Muscle layer of colon (tissue), 2 donors: ENCODE measurements at regions not wholly inside any gene's neighbourhood (a gene's known extent, or its start where the extent isn't known, plus 50 kb on each side); places are given as distances from the start of the nearest gene placed in this dataset.

Experiments
- H3K27ac ChIP-seq: one replicate; pipeline ENCODE4 v1.7.0; 2013; ENCODE audit warnings: low read depth, mild to moderate bottlenecking, low read length, moderate library complexity
- H3K27me3 ChIP-seq, 2 donors: one replicate each; pipeline ENCODE4 v1.7.0; 2013; ENCODE audit warnings: low read length in 2 of 2, mild to moderate bottlenecking in 2 of 2; ENCODE audit not compliant: insufficient read depth in 2 of 2, control insufficient read depth in 1 of 2
- H3K36me3 ChIP-seq: one replicate; pipeline ENCODE4 v1.7.0; 2013; ENCODE audit warnings: mild to moderate bottlenecking, low read length; ENCODE audit not compliant: insufficient read depth
- H3K4me1 ChIP-seq: one replicate; pipeline ENCODE4 v1.7.0; 2013; ENCODE audit warnings: mild to moderate bottlenecking, low read length; ENCODE audit not compliant: insufficient read depth
- H3K4me3 ChIP-seq, 2 donors: one replicate each; pipeline ENCODE4 v1.7.0; 2013; ENCODE audit warnings: low read length in 2 of 2, low read depth in 1 of 2, mild to moderate bottlenecking in 1 of 2, moderate library complexity in 1 of 2
- H3K9ac ChIP-seq: one replicate; pipeline ENCODE4 v1.7.0; 2013; ENCODE audit warnings: low read length
- H3K9me3 ChIP-seq: one replicate; pipeline ENCODE4 v1.7.0; 2013; ENCODE audit warnings: mild to moderate bottlenecking, low read length
- donor health status: abdominal sarcoma.
- donor health status: Adenocarcinoma of cecum.

GRCh38 chr3:105014631-105015030 is 352.1 kb upstream of the ALCAM start:
- no peaks in the 10 kb centered on the region for H3K4me1 ChIP-seq
- no peak overlapping the region for H3K4me3 ChIP-seq
- H3K27me3 ChIP-seq = no peaks in the 10 kb centered on the region
- H3K27ac ChIP-seq = no peak overlapping the region
- no peaks in the 10 kb centered on the region for H3K36me3 ChIP-seq
- no peak overlapping the region for H3K9ac ChIP-seq
- H3K9me3 ChIP-seq = no peaks in the 10 kb centered on the region

GRCh38 chr3:105022813-105023212 is 343.9 kb upstream of the ALCAM start:
- Histone ChIP-seq H3K4me3 (no peak overlapping the region), H3K4me1 (no peaks in the 10 kb centered on the region), H3K9ac (no peak overlapping the region), H3K36me3 (no peaks in the 10 kb centered on the region), H3K27me3 (no peaks in the 10 kb centered on the region), H3K27ac (no peak overlapping the region), H3K9me3 (no peaks in the 10 kb centered on the region)

- no peaks in the 10 kb centered on the region for H3K4me1 ChIP-seq
- H3K27me3 ChIP-seq = no peaks in the 10 kb centered on the region
- H3K4me3 ChIP-seq = no peak overlapping the region
- no peaks in the 10 kb centered on the region for H3K9me3 ChIP-seq
- no peaks in the 10 kb centered on the region for H3K36me3 ChIP-seq
- H3K27ac ChIP-seq = no peak overlapping the region
- no peak overlapping the region for H3K9ac ChIP-seq
Observed at GRCh38 chr3:105030211-105030610, 336.5 kb upstream of the ALCAM start.

GRCh38 chr3:105032541-105032940 is 334.2 kb upstream of the ALCAM start:
- Histone ChIP-seq H3K27me3 (no peaks in the 10 kb centered on the region), H3K27ac (no peak overlapping the region)

GRCh38 chr3:105033081-105033480 is 333.6 kb upstream of the ALCAM start:
- no peak overlapping the region for H3K4me3 ChIP-seq
- H3K27ac ChIP-seq = no peak overlapping the region
- no peaks in the 10 kb centered on the region for H3K9me3 ChIP-seq
- H3K9ac ChIP-seq = no peak overlapping the region
- no peaks in the 10 kb centered on the region for H3K36me3 ChIP-seq
- H3K4me1 ChIP-seq = no peaks in the 10 kb centered on the region
- no peaks in the 10 kb centered on the region for H3K27me3 ChIP-seq

More at GRCh38 chr3:105032541-105032940, 334.2 kb upstream of the ALCAM start:
- H3K4me1 ChIP-seq = no peaks in the 10 kb centered on the region
- H3K4me3 ChIP-seq = no peak overlapping the region
- no peak overlapping the region for H3K9ac ChIP-seq
- H3K36me3 ChIP-seq = no peaks in the 10 kb centered on the region
- H3K9me3 ChIP-seq = no peaks in the 10 kb centered on the region

- H3K9ac ChIP-seq = no peak overlapping the region
- H3K4me3 ChIP-seq = no peak overlapping the region
- no peaks in the 10 kb centered on the region for H3K9me3 ChIP-seq
- no peaks in the 10 kb centered on the region for H3K27me3 ChIP-seq
- H3K27ac ChIP-seq = no peak overlapping the region
- no peaks in the 10 kb centered on the region for H3K36me3 ChIP-seq
- H3K4me1 ChIP-seq = no peaks in the 10 kb centered on the region
Observed at GRCh38 chr3:105039004-105039403, 327.7 kb upstream of the ALCAM start.

- H3K4me1 ChIP-seq = no peaks in the 10 kb centered on the region
- no peak overlapping the region for H3K27ac ChIP-seq
- H3K9me3 ChIP-seq = no peaks in the 10 kb centered on the region
- H3K27me3 ChIP-seq = no peaks in the 10 kb centered on the region
- no peaks in the 10 kb centered on the region for H3K36me3 ChIP-seq
- no peak overlapping the region for H3K4me3 ChIP-seq
- no peak overlapping the region for H3K9ac ChIP-seq
Observed at GRCh38 chr3:105040026-105040622, 326.6 kb upstream of the ALCAM start.

GRCh38 chr3:105042586-105042985 is 324.1 kb upstream of the ALCAM start:
- Histone ChIP-seq H3K4me1 (no peaks in the 10 kb centered on the region), H3K27ac (no peak overlapping the region), H3K4me3 (no peak overlapping the region), H3K9me3 (no peaks in the 10 kb centered on the region), H3K9ac (no peak overlapping the region), H3K36me3 (no peaks in the 10 kb centered on the region), H3K27me3 (no peaks in the 10 kb centered on the region)

- Histone ChIP-seq H3K36me3 (no peaks in the 10 kb centered on the region), H3K9ac (no peak overlapping the region), H3K4me1 (no peaks in the 10 kb centered on the region), H3K27ac (no peak overlapping the region), H3K4me3 (no peak overlapping the region), H3K27me3 (no peaks in the 10 kb centered on the region), H3K9me3 (no peaks in the 10 kb centered on the region)
Observed at GRCh38 chr3:105051111-105051510, 315.6 kb upstream of the ALCAM start.

- H3K36me3 ChIP-seq = no peaks in the 10 kb centered on the region
- H3K4me3 ChIP-seq = no peak overlapping the region
- no peaks in the 10 kb centered on the region for H3K9me3 ChIP-seq
- no peaks in the 10 kb centered on the region for H3K4me1 ChIP-seq
- H3K9ac ChIP-seq = no peak overlapping the region
- H3K27me3 ChIP-seq = no peaks in the 10 kb centered on the region
- no peak overlapping the region for H3K27ac ChIP-seq
Observed at GRCh38 chr3:105051972-105052371, 314.7 kb upstream of the ALCAM start.

- no peaks in the 10 kb centered on the region for H3K4me1 ChIP-seq
Observed at GRCh38 chr3:105062853-105063252, 303.9 kb upstream of the ALCAM start.

More at GRCh38 chr3:105062853-105063252, 303.9 kb upstream of the ALCAM start:
- no peak overlapping the region for H3K4me3 ChIP-seq
- no peak overlapping the region for H3K27ac ChIP-seq
- no peaks in the 10 kb centered on the region for H3K27me3 ChIP-seq
- H3K36me3 ChIP-seq = no peaks in the 10 kb centered on the region
- no peak overlapping the region for H3K9ac ChIP-seq
- H3K9me3 ChIP-seq = no peaks in the 10 kb centered on the region
